Loucy (cell line): ENCODE measurements at regions not wholly inside any gene's neighbourhood (a gene's known extent, or its start where the extent isn't known, plus 50 kb on each side); places are given as distances from the start of the nearest gene placed in this dataset.
"Not testable (repeated sequence)": the region's sequence is repeated elsewhere in the genome, so short reads cannot be mapped to it uniquely, and the experiment has no call there.

Experiments used
- H2AFZ ChIP-seq: fragments of 200-600 bp; sonication (generic); 2 replicates; pipeline ENCODE4 v1.6.0; 2016; ENCODE audit warnings: antibody characterized with exemption, mild to moderate bottlenecking, low read length, moderate library complexity
- H3F3A ChIP-seq: fragments of 200-600 bp; 2 replicates; pipeline ENCODE4 v1.6.0; 2016; ENCODE audit warnings: antibody characterized with exemption, low read depth, mild to moderate bottlenecking
- H3K27me3 ChIP-seq: fragments of 200-600 bp; sonication (generic); 2 replicates; pipeline ENCODE4 v1.6.1; 2014; ENCODE audit warnings: low read length, mild to moderate bottlenecking; ENCODE audit not compliant: insufficient read depth, poor library complexity, severe bottlenecking
- H3K36me3 ChIP-seq: fragments of 200-600 bp; sonication (generic); 2 replicates; pipeline ENCODE4 v1.6.1; 2016; ENCODE audit warnings: low read length; ENCODE audit not compliant: insufficient read depth
- H3K4me1 ChIP-seq: fragments of 200-600 bp; sonication (generic); 2 replicates; pipeline ENCODE4 v1.5.1; 2014; ENCODE audit warnings: low read length, mild to moderate bottlenecking; ENCODE audit not compliant: insufficient read depth, poor library complexity, severe bottlenecking
- H3K4me2 ChIP-seq: fragments of 200-600 bp; sonication (generic); 2 replicates; pipeline ENCODE4 v1.6.0; 2014; ENCODE audit warnings: antibody characterized with exemption, low read length, low read depth, mild to moderate bottlenecking; ENCODE audit not compliant: poor library complexity, severe bottlenecking
- H3K4me3 ChIP-seq: fragments of 200-600 bp; sonication (generic); 2 replicates; pipeline ENCODE4 v1.5.1; 2014; ENCODE audit warnings: low read length, mild to moderate bottlenecking, mixed read lengths; ENCODE audit not compliant: poor library complexity, severe bottlenecking
- H3K79me2 ChIP-seq: fragments of 200-600 bp; sonication (generic); 2 replicates; pipeline ENCODE4 v1.6.1; 2014; ENCODE audit warnings: low read length; ENCODE audit not compliant: insufficient read depth
- H3K9ac ChIP-seq: fragments of 200-600 bp; sonication (generic); 2 replicates; pipeline ENCODE4 v1.6.0; 2014; ENCODE audit warnings: mild to moderate bottlenecking, low read depth, low read length, moderate library complexity; ENCODE audit not compliant: poor library complexity, severe bottlenecking
- H3K9me2 ChIP-seq: fragments of 200-600 bp; sonication (generic); replicated peaks from 2 replicates; pipeline ENCODE4 v1.6.1; 2016; ENCODE audit warnings: low read depth, low read length, mixed read lengths
- H3K9me3 ChIP-seq: fragments of 200-600 bp; sonication (generic); 2 replicates; pipeline ENCODE4 v1.6.1; 2014; ENCODE audit warnings: mild to moderate bottlenecking, antibody characterized with exemption, low read length, low read depth; ENCODE audit not compliant: insufficient read depth
- H4K20me1 ChIP-seq: fragments of 200-600 bp; sonication (generic); 2 replicates; pipeline ENCODE4 v1.6.0; 2014; ENCODE audit warnings: antibody characterized with exemption, low read length, mild to moderate bottlenecking; ENCODE audit not compliant: insufficient read depth, poor library complexity, severe bottlenecking
- EZH2phosphoT487 ChIP-seq: fragments of 200-600 bp; IDR thresholded peaks from 2 replicates; pipeline ENCODE4 v1.6.1; 2018; ENCODE audit warnings: antibody characterized with exemption, mild to moderate bottlenecking, moderate library complexity, borderline replicate concordance
- TF ChIP-seq, protein P1 (sequence below): fragments of 200-600 bp; sonication (generic); conservative IDR thresholded peaks from 2 replicates; pipeline ENCODE4 v1.5.1; 2014; ENCODE audit warnings: mild to moderate bottlenecking, antibody characterized with exemption, low read length

DNA sequence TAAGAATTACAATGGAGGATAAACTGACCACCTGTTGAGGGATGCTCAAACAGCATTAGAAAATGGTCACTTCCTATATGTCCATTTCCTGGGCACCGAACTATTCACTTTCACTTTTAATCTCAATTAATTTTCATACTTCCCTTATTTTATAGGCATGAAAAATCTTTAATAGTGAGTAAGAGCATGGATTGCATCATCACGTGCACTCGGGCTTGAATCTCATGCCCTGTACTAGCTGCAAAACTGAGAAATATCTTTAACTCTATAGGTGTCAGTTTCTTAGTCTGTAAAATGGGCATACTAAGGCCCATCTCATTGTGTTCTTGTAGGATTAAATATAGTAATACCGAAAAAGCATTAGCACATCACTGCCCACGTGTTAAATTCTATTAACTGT is 183.9 kb upstream of the FIGN start:
- peak overlapping the region; percentile 4 for H3K4me2 ChIP-seq
- no peak overlapping the region for H3K9ac ChIP-seq
- H3K4me1 ChIP-seq = no peaks in the 10 kb centered on the region
- H3K9me2 ChIP-seq = no peaks in the 10 kb centered on the region
- H4K20me1 ChIP-seq = no peaks in the 10 kb centered on the region
- no peaks in the 10 kb centered on the region for H3K36me3 ChIP-seq
- no peak overlapping the region for H2AFZ ChIP-seq
- no peaks in the 10 kb centered on the region for H3K27me3 ChIP-seq
- no peaks in the 10 kb centered on the region for H3K79me2 ChIP-seq
- no peak for TF ChIP-seq EZH2phosphoT487
- TF ChIP-seq, protein P1, sequence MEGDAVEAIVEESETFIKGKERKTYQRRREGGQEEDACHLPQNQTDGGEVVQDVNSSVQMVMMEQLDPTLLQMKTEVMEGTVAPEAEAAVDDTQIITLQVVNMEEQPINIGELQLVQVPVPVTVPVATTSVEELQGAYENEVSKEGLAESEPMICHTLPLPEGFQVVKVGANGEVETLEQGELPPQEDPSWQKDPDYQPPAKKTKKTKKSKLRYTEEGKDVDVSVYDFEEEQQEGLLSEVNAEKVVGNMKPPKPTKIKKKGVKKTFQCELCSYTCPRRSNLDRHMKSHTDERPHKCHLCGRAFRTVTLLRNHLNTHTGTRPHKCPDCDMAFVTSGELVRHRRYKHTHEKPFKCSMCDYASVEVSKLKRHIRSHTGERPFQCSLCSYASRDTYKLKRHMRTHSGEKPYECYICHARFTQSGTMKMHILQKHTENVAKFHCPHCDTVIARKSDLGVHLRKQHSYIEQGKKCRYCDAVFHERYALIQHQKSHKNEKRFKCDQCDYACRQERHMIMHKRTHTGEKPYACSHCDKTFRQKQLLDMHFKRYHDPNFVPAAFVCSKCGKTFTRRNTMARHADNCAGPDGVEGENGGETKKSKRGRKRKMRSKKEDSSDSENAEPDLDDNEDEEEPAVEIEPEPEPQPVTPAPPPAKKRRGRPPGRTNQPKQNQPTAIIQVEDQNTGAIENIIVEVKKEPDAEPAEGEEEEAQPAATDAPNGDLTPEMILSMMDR = no peak
- no peak overlapping the region for H3K4me3 ChIP-seq
- H3F3A ChIP-seq = no peaks in the 10 kb centered on the region
- H3K9me3 ChIP-seq = no peaks in the 10 kb centered on the region

DNA sequence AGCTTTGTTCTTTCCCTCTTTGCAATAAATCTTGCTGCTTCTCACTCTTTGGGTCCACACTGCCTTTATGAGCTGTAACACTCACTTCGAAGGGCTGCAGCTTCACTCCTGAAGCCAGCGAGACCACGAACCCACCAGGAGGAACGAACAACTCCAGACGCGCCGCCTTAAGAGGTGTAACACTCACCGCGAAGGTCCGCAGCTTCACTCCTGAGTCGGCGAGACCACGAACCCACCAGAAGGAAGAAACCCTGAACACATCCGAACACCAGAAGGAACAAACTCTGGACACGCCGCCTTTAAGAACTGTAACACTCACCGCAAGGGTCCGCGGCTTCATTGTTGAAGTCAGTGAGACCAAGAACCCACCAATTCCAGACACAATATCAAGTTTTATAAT is 178.7 kb upstream of the FIGN start:
- not testable (repeated sequence) for H3K4me3 ChIP-seq, H3K79me2 ChIP-seq, H3K9me2 ChIP-seq, H2AFZ ChIP-seq, H3K9ac ChIP-seq, H3K4me1 ChIP-seq, H4K20me1 ChIP-seq, H3K36me3 ChIP-seq, H3K4me2 ChIP-seq, H3K27me3 ChIP-seq, H3F3A ChIP-seq, H3K9me3 ChIP-seq

DNA sequence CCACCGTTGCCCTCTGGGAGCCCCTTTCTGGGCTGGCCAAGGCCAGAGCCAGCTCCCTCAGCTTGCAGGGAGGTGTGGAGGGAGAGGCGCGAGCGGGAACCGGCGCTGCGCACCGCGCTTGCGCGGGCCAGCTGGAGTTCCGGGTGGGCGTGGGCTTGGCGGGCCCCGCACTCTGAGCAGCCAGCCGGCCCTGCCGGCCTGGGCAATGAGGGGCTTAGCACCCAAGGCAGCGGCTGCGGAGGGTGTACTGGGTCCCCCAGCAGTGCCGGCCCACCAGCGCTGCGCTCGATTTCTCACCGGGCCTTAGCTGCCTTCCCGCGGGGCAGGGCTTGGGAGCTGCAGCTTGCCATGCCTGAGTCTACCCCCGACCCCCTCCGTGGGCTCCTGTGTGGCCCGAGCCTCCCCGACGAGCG is 177.7 kb upstream of the FIGN start:
- H3K4me1 ChIP-seq, H2AFZ ChIP-seq, H3K36me3 ChIP-seq, H3K9me3 ChIP-seq, H3K4me3 ChIP-seq, H3F3A ChIP-seq, H3K27me3 ChIP-seq, H3K9me2 ChIP-seq, H3K79me2 ChIP-seq, H3K4me2 ChIP-seq, H3K9ac ChIP-seq, H4K20me1 ChIP-seq: not testable (repeated sequence)

DNA sequence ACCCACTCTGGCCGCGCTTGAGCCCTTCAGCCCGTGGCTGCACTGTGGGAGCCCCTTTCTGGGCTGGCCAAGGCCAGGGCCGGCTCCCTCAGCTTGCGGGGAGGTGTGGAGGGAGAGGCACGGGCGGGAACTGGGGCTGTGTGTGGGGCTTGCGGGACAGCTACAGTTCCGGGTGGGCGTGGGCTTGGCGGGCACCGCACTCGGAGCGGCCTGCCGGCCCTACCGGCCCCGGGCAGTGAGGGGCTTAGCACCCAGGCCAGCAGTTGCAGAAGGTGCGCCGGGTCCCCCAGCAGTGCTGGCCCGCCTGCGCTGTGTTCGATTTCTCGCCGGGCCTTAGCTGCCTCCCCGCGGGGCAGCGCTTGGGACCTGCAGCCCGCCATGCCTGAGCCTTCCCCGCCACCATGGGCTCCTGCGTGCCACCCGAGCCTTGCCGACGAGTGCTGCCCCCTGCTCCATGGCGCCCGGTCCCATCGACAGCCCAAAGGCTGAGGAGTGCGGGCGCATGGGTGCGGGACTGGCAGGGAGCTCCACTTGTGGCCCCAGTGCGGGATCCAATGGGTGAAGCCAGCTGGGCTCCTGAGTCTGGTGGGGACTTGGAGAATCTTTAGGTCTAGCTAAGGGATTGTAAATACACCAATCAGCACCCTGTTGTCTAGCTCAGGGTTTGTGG is 173.7 kb upstream of the FIGN start:
- Histone ChIP-seq H3K9ac (no peak overlapping the region), H4K20me1 (no peaks in the 10 kb centered on the region), H3K27me3 (no peaks in the 10 kb centered on the region), H3K4me3 (no peak overlapping the region), H3K9me2 (no peaks in the 10 kb centered on the region), H3K4me2 (no peak overlapping the region), H3K9me3 (no peaks in the 10 kb centered on the region), H3K4me1 (no peaks in the 10 kb centered on the region), H3F3A (no peaks in the 10 kb centered on the region), H3K36me3 (no peaks in the 10 kb centered on the region), H2AFZ (no peak overlapping the region), H3K79me2 (no peaks in the 10 kb centered on the region)
- TF ChIP-seq EZH2phosphoT487 = no peak
- TF ChIP-seq, protein P1 = no peak
